HL-60 (cell line): ENCODE measurements at regions not wholly inside any gene's neighbourhood (a gene's known extent, or its start where the extent isn't known, plus 50 kb on each side); places are given as distances from the start of the nearest gene placed in this dataset.

Experiments used
- DNase-seq, 2 experiments: peaks; one replicate each; pipeline ENCODE4 v3.0.0-alpha.2; 2010 to 2020; ENCODE audit warnings: low read depth in 1 of 2, low spot score in 1 of 2
- H3K27ac ChIP-seq: fragments of 250-450 bp; sonication (Bioruptor Pico); replicated peaks from 2 replicates; pipeline ENCODE4 v1.5.1; 2020; ENCODE audit warnings: mild to moderate bottlenecking, moderate library complexity
- H3K27me3 ChIP-seq: fragments of 250-450 bp; sonication (Bioruptor Pico); 2 replicates; pipeline ENCODE4 v1.5.1; 2021; ENCODE audit warnings: mild to moderate bottlenecking, moderate library complexity; ENCODE audit not compliant: insufficient read depth, poor library complexity, severe bottlenecking
- H3K4me3 ChIP-seq: replicated peaks from 2 replicates; pipeline ENCODE4 v1.5.1; 2011; ENCODE audit warnings: mild to moderate bottlenecking, control low read depth, low read length; ENCODE audit not compliant: insufficient read depth
- CTCF ChIP-seq: IDR thresholded peaks from one replicate; pipeline ENCODE4 v1.5.1; 2011; ENCODE audit warnings: low read length, control low read depth, inconsistent platforms; ENCODE audit not compliant: insufficient read depth
- GABPA ChIP-seq: IDR thresholded peaks from 2 replicates; pipeline ENCODE4 v1.6.1; 2012; ENCODE audit warnings: low read depth
- POLR2AphosphoS5 ChIP-seq: IDR thresholded peaks from 2 replicates; pipeline ENCODE4 v1.6.1; 2012; ENCODE audit warnings: low read depth
- REST ChIP-seq: IDR thresholded peaks from 2 replicates; pipeline ENCODE4 v1.6.1; 2012; ENCODE audit warnings: low read depth; ENCODE audit not compliant: insufficient replicate concordance
- SPI1 ChIP-seq: IDR thresholded peaks from 2 replicates; pipeline ENCODE4 v1.6.1; 2012; ENCODE audit warnings: low read depth, mild to moderate bottlenecking, borderline replicate concordance

- H3K27ac ChIP-seq = no peak overlapping the region
- DNase-seq = no peak
Observed at GRCh38 chr5:124998520-124998919, 252.1 kb upstream of the ZNF608 start.

GRCh38 chr5:125002727-125003598 is 256.5 kb upstream of the ZNF608 start:
- TF ChIP-seq SPI1 (no peak), GABPA (no peak), POLR2AphosphoS5 (no peak), REST (no peak), CTCF (no peak)
- no peak overlapping the region for H3K27ac ChIP-seq
- no peak for DNase-seq

More at GRCh38 chr5:124998520-124998919, 252.1 kb upstream of the ZNF608 start:
- H3K27me3 ChIP-seq = no peaks in the 10 kb centered on the region
- TF ChIP-seq POLR2AphosphoS5 (no peak), CTCF (no peak), GABPA (no peak), SPI1 (no peak), REST (no peak)
- no peak overlapping the region for H3K4me3 ChIP-seq

GRCh38 chr5:125004009-125004408 is 257.6 kb upstream of the ZNF608 start:
- H3K27ac ChIP-seq = no peak overlapping the region
- TF ChIP-seq POLR2AphosphoS5 (no peak), CTCF (no peak), REST (no peak), GABPA (no peak), SPI1 (no peak)
- DNase-seq = no peak
- no peak overlapping the region for H3K4me3 ChIP-seq
- no peaks in the 10 kb centered on the region for H3K27me3 ChIP-seq

More at GRCh38 chr5:125002727-125003598, 256.5 kb upstream of the ZNF608 start:
- Histone ChIP-seq H3K27me3 (no peaks in the 10 kb centered on the region), H3K4me3 (no peak overlapping the region)
